ENCODE measurements at regions not wholly inside any gene's neighbourhood (a gene's known extent, or its start where the extent isn't known, plus 50 kb on each side); places are given as distances from the start of the nearest gene placed in this dataset.

- Mint-ChIP-seq H3K27ac (no peak overlapping the region), H3K36me3 (ENCODE audit: low read depth) (no peaks in the 10 kb centered on the region), H3K4me1 (ENCODE audit: low read depth) (no peaks in the 10 kb centered on the region), H3K9me3 (peaks cover 17% of the 10 kb centered on the region), H3K27me3 (no peaks in the 10 kb centered on the region), H3K4me3 (no peak overlapping the region)
- ChIA-PET CTCF (no interaction called here), POLR2A (no interaction called here)
- ATAC-seq (no peak), DNase-seq (no peak)
- TF ChIP-seq CTCF (IDR thresholded peaks at IDR 0.05) = no peak
- intact Hi-C loops (cut with micrococcal nuclease) = no loop called here
Observed at GRCh38 chr9:109989296-109989695, 209.3 kb downstream of the PALM2AKAP2 start.

GRCh38 chr9:109990541-109990940, 210.5 kb downstream of the PALM2AKAP2 start:
- intact Hi-C loops (cut with micrococcal nuclease) = no loop called here
- CTCF ChIA-PET = no interaction called here

GRCh38 chr9:109992293-109992692, 212.3 kb downstream of the PALM2AKAP2 start:
- Mint-ChIP-seq H3K4me1 (ENCODE audit: low read depth) (no peaks in the 10 kb centered on the region), H3K27me3 (no peaks in the 10 kb centered on the region), H3K9me3 (peaks cover 17% of the 10 kb centered on the region), H3K4me3 (no peak overlapping the region), H3K27ac (no peak overlapping the region), H3K36me3 (ENCODE audit: low read depth) (no peaks in the 10 kb centered on the region)
- intact Hi-C loops (cut with micrococcal nuclease) = no loop called here
- DNase-seq (no peak), ATAC-seq (no peak)
- ChIA-PET POLR2A (no interaction called here), CTCF (no interaction called here)
- TF ChIP-seq CTCF (IDR thresholded peaks at IDR 0.05) = no peak

More at GRCh38 chr9:109990541-109990940, 210.5 kb downstream of the PALM2AKAP2 start:
- Mint-ChIP-seq H3K27me3 (no peaks in the 10 kb centered on the region), H3K4me3 (no peak overlapping the region), H3K27ac (no peak overlapping the region), H3K9me3 (peaks cover 17% of the 10 kb centered on the region), H3K36me3 (ENCODE audit: low read depth) (no peaks in the 10 kb centered on the region), H3K4me1 (ENCODE audit: low read depth) (no peaks in the 10 kb centered on the region)
- ATAC-seq (no peak), DNase-seq (no peak)
- POLR2A ChIA-PET = no interaction called here
- no peak for TF ChIP-seq CTCF (IDR thresholded peaks at IDR 0.05)

- Mint-ChIP-seq H3K36me3 (ENCODE audit: low read depth) (no peaks in the 10 kb centered on the region), H3K27ac (no peak overlapping the region), H3K27me3 (no peaks in the 10 kb centered on the region), H3K9me3 (peaks cover 11% of the 10 kb centered on the region), H3K4me1 (ENCODE audit: low read depth) (no peaks in the 10 kb centered on the region), H3K4me3 (no peak overlapping the region)
- POLR2A ChIA-PET = no interaction called here
- no peak for TF ChIP-seq CTCF (IDR thresholded peaks at IDR 0.05)
- ATAC-seq = no peak
- CTCF ChIA-PET = no interaction called here
- intact Hi-C loops (cut with micrococcal nuclease) = no loop called here
- DNase-seq = no peak
Observed at GRCh38 chr9:109993250-109993978, 213.4 kb downstream of the PALM2AKAP2 start.

GRCh38 chr9:109994141-109994540, 213.8 kb downstream of the C9orf152 start:
- no peak for ATAC-seq
- H3K27me3 Mint-ChIP-seq = no peaks in the 10 kb centered on the region
- POLR2A ChIA-PET = interaction anchor here (0.6 kb wide), 1 partner anchor 841 kb away, joined by 3 read pairs; no protein-coding TSS in a partner anchor
- no peaks in the 10 kb centered on the region for H3K4me1 Mint-ChIP-seq (ENCODE audit: low read depth)
- H3K4me3 Mint-ChIP-seq = no peak overlapping the region
- no peak for DNase-seq
- no peak overlapping the region for H3K27ac Mint-ChIP-seq
- CTCF ChIA-PET = no interaction called here
- TF ChIP-seq CTCF (IDR thresholded peaks at IDR 0.05) = no peak
- H3K9me3 Mint-ChIP-seq = peaks cover 6% of the 10 kb centered on the region
- intact Hi-C loops (cut with micrococcal nuclease) = no loop called here
- no peaks in the 10 kb centered on the region for H3K36me3 Mint-ChIP-seq (ENCODE audit: low read depth)

Measured in activated CD8-positive, alpha-beta T cell treated with anti-CD3 and anti-CD28 coated beads for 36 hours (primary cell).